Neural progenitor cell (in vitro differentiated cells): ENCODE measurements at regions not wholly inside any gene's neighbourhood (a gene's known extent, or its start where the extent isn't known, plus 50 kb on each side); places are given as distances from the start of the nearest gene placed in this dataset.

Experiments
- DNase-seq: peaks from one replicate; pipeline ENCODE4 v3.0.0-alpha.2; 2016; ENCODE audit warnings: low spot score
- H2AFZ ChIP-seq: fragments of 200-600 bp; sonication (generic); replicated peaks from 2 replicates; pipeline ENCODE4 v1.6.1; 2016; ENCODE audit warnings: antibody characterized with exemption
- H3F3A ChIP-seq: fragments of 200-600 bp; sonication (generic); 2 replicates; pipeline ENCODE4 v1.6.1; 2016; ENCODE audit warnings: antibody characterized with exemption, low read depth
- H3K27ac ChIP-seq: fragments of 200-600 bp; sonication (generic); 2 replicates; pipeline ENCODE4 v1.5.1; 2016; ENCODE audit warnings: mild to moderate bottlenecking
- H3K27me3 ChIP-seq: fragments of 200-600 bp; sonication (generic); 2 replicates; pipeline ENCODE4 v1.6.1; 2016; ENCODE audit warnings: mild to moderate bottlenecking, moderate library complexity
- H3K36me3 ChIP-seq: fragments of 200-600 bp; sonication (generic); 2 replicates; pipeline ENCODE4 v1.5.1; 2016
- H3K4me1 ChIP-seq: fragments of 200-600 bp; sonication (generic); 2 replicates; pipeline ENCODE4 v1.6.1; 2016; ENCODE audit warnings: mixed run types
- H3K4me2 ChIP-seq: fragments of 200-600 bp; sonication (generic); 2 replicates; pipeline ENCODE4 v1.6.1; 2016
- H3K4me3 ChIP-seq: fragments of 200-600 bp; sonication (generic); 2 replicates; pipeline ENCODE4 v1.5.1; 2016
- H3K79me2 ChIP-seq: fragments of 200-600 bp; sonication (generic); 2 replicates; pipeline ENCODE4 v1.6.1; 2016; ENCODE audit warnings: low read depth
- H3K9ac ChIP-seq: fragments of 200-600 bp; sonication (generic); 2 replicates; pipeline ENCODE4 v1.6.1; 2016
- H3K9me3 ChIP-seq: fragments of 200-600 bp; sonication (generic); 2 replicates; pipeline ENCODE4 v1.5.1; 2016; ENCODE audit warnings: low read depth
- H4K20me1 ChIP-seq: fragments of 200-600 bp; sonication (generic); 2 replicates; pipeline ENCODE4 v1.6.1; 2016; ENCODE audit warnings: low read depth
- H3K27ac Mint-ChIP-seq: 3 replicates; pipeline ENCODE4 v1.8.0; 2021; ENCODE audit warnings: mixed read lengths
- H3K27me3 Mint-ChIP-seq: 2 replicates; pipeline ENCODE4 v1.8.0; 2022; ENCODE audit warnings: low read depth, mild to moderate bottlenecking, inconsistent platforms, moderate library complexity, mixed read lengths; ENCODE audit not compliant: insufficient read depth
- H3K36me3 Mint-ChIP-seq: 3 replicates; pipeline ENCODE4 v1.8.0; 2021; ENCODE audit warnings: mixed read lengths
- H3K4me1 Mint-ChIP-seq: 3 replicates; pipeline ENCODE4 v1.8.0; 2021; ENCODE audit warnings: mixed read lengths
- H3K4me3 Mint-ChIP-seq: 3 replicates; pipeline ENCODE4 v1.8.0; 2021; ENCODE audit warnings: mild to moderate bottlenecking, moderate library complexity, mixed read lengths
- H3K9me3 Mint-ChIP-seq: 3 replicates; pipeline ENCODE4 v1.8.0; 2020; ENCODE audit warnings: mixed read lengths
- CTCF ChIP-seq: fragments of 200-600 bp; sonication (generic); IDR thresholded peaks from 2 replicates; pipeline ENCODE4 v1.5.1; 2017; ENCODE audit warnings: antibody characterized with exemption, mild to moderate bottlenecking
- EZH2 ChIP-seq: fragments of 200-600 bp; sonication (generic); IDR thresholded peaks from 2 replicates; pipeline ENCODE4 v1.6.1; 2017; ENCODE audit warnings: antibody characterized with exemption, mild to moderate bottlenecking, moderate library complexity
- EZH2phosphoT487 ChIP-seq: fragments of 200-600 bp; sonication (generic); IDR thresholded peaks from 2 replicates; pipeline ENCODE4 v1.6.1; 2017; ENCODE audit warnings: antibody characterized with exemption

GRCh38 chr3:55413236-55413635 is 73.9 kb downstream of the WNT5A start:
- Mint-ChIP-seq H3K9me3 (peaks cover 1% of the 10 kb centered on the region), H3K4me1 (peaks cover 4% of the 10 kb centered on the region), H3K27me3 (peaks cover 3% of the 10 kb centered on the region), H3K4me3 (no peak overlapping the region), H3K27ac (no peak overlapping the region), H3K36me3 (no peaks in the 10 kb centered on the region)
- Histone ChIP-seq H3K9ac (no peak overlapping the region), H3K27me3 (no peaks in the 10 kb centered on the region), H3K4me1 (peaks cover 3% of the 10 kb centered on the region), H4K20me1 (no peaks in the 10 kb centered on the region), H3K9me3 (no peaks in the 10 kb centered on the region), H3K36me3 (no peaks in the 10 kb centered on the region), H3K79me2 (no peaks in the 10 kb centered on the region), H3K4me2 (no peak overlapping the region), H2AFZ (no peak overlapping the region), H3K27ac (no peak overlapping the region), H3F3A (no peaks in the 10 kb centered on the region), H3K4me3 (no peak overlapping the region)
- no peak for TF ChIP-seq CTCF
- no peak for TF ChIP-seq EZH2phosphoT487
- no peak for TF ChIP-seq EZH2
- no peak for DNase-seq

GRCh38 chr3:55412545-55412944 is 74.6 kb downstream of the WNT5A start:
- Mint-ChIP-seq H3K4me1 (peaks cover 8% of the 10 kb centered on the region), H3K9me3 (no peaks in the 10 kb centered on the region), H3K36me3 (no peaks in the 10 kb centered on the region), H3K4me3 (no peak overlapping the region), H3K27me3 (peaks cover 3% of the 10 kb centered on the region), H3K27ac (no peak overlapping the region)
- Histone ChIP-seq H3K27ac (no peak overlapping the region), H3K4me2 (no peak overlapping the region), H3K9me3 (no peaks in the 10 kb centered on the region), H3F3A (no peaks in the 10 kb centered on the region), H3K9ac (no peak overlapping the region), H3K27me3 (no peaks in the 10 kb centered on the region), H3K79me2 (no peaks in the 10 kb centered on the region), H4K20me1 (no peaks in the 10 kb centered on the region), H3K36me3 (no peaks in the 10 kb centered on the region), H2AFZ (no peak overlapping the region), H3K4me3 (no peak overlapping the region), H3K4me1 (peaks cover 3% of the 10 kb centered on the region)
- no peak for DNase-seq
- TF ChIP-seq EZH2 = no peak
- TF ChIP-seq EZH2phosphoT487 = no peak
- TF ChIP-seq CTCF = no peak

- no peak overlapping the region for H3K4me3 Mint-ChIP-seq
- Histone ChIP-seq H3K9ac (no peak overlapping the region), H3K4me3 (no peak overlapping the region), H3K27me3 (no peaks in the 10 kb centered on the region), H3K4me2 (no peak overlapping the region), H4K20me1 (no peaks in the 10 kb centered on the region), H3K4me1 (no peaks in the 10 kb centered on the region), H2AFZ (no peak overlapping the region), H3F3A (no peaks in the 10 kb centered on the region), H3K79me2 (no peaks in the 10 kb centered on the region), H3K9me3 (no peaks in the 10 kb centered on the region), H3K36me3 (no peaks in the 10 kb centered on the region), H3K27ac (no peak overlapping the region)
- peaks cover 7% of the 10 kb centered on the region for H3K9me3 Mint-ChIP-seq
- TF ChIP-seq CTCF = no peak
- TF ChIP-seq EZH2phosphoT487 = no peak
- TF ChIP-seq EZH2 = no peak
- H3K27ac Mint-ChIP-seq = no peak overlapping the region
- peaks cover 4% of the 10 kb centered on the region for H3K36me3 Mint-ChIP-seq
- DNase-seq = no peak
- H3K27me3 Mint-ChIP-seq = peaks cover 3% of the 10 kb centered on the region
- H3K4me1 Mint-ChIP-seq = peaks cover 4% of the 10 kb centered on the region
Observed at GRCh38 chr3:55409806-55410205, 77.3 kb downstream of the WNT5A start.
